ENCODE measurements at regions not wholly inside any gene's neighbourhood (a gene's known extent, or its start where the extent isn't known, plus 50 kb on each side); places are given as distances from the start of the nearest gene placed in this dataset.

DNA sequence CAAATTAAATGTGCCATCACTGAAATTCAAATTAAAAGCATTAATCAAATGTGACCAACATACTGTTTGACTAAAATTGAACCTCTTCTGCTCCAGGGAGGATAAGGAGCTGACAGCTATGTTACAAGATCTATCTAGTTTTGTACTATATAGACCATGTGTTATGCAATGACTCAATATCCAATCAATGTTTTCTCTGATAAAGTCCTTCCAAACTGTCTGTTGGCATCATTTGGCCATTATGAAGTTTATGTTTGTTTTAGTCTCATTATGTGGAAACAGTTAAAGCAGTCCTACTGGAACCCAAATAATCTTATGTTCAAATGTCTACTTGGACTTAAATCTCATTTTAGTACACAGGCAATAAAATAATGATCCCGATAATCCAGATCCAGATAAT lies 267.0 kb upstream of the THBS1 start:
- TF ChIP-seq POLR2AphosphoS5 (IDR thresholded peaks at IDR 0.05; ENCODE audit: insufficient read depth, low read depth, low read length) (no peak), POLR2A (IDR thresholded peaks at IDR 0.05; ENCODE audit: low read depth, low read length) (no peak), FOS (IDR thresholded peaks at IDR 0.05; ENCODE audit: borderline replicate concordance, insufficient read depth, low read length) (no peak), EZH2 (IDR thresholded peaks at IDR 0.05; ENCODE audit: borderline replicate concordance, low read depth, low read length, severe bottlenecking) (no peak), GATA2 (IDR thresholded peaks at IDR 0.05; ENCODE audit: insufficient read depth, insufficient read length, low read depth, low read length) (no peak), MYC (IDR thresholded peaks at IDR 0.05; ENCODE audit: low read depth, low read length) (no peak)
- TF ChIP-seq, protein P1, sequence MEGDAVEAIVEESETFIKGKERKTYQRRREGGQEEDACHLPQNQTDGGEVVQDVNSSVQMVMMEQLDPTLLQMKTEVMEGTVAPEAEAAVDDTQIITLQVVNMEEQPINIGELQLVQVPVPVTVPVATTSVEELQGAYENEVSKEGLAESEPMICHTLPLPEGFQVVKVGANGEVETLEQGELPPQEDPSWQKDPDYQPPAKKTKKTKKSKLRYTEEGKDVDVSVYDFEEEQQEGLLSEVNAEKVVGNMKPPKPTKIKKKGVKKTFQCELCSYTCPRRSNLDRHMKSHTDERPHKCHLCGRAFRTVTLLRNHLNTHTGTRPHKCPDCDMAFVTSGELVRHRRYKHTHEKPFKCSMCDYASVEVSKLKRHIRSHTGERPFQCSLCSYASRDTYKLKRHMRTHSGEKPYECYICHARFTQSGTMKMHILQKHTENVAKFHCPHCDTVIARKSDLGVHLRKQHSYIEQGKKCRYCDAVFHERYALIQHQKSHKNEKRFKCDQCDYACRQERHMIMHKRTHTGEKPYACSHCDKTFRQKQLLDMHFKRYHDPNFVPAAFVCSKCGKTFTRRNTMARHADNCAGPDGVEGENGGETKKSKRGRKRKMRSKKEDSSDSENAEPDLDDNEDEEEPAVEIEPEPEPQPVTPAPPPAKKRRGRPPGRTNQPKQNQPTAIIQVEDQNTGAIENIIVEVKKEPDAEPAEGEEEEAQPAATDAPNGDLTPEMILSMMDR (IDR thresholded peaks at IDR 0.05; ENCODE audit: extremely low read depth in 1 of 2, insufficient read depth in 1 of 2, low read depth in 1 of 2, low read length in 2 of 2) = no peak
- TF ChIP-seq, protein P2, sequence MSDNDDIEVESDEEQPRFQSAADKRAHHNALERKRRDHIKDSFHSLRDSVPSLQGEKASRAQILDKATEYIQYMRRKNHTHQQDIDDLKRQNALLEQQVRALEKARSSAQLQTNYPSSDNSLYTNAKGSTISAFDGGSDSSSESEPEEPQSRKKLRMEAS (IDR thresholded peaks at IDR 0.05; ENCODE audit: insufficient read depth, insufficient read length) = no peak

All from endothelial cell of umbilical vein (primary cell).